Body of pancreas (tissue), 4 donors: ENCODE measurements at regions not wholly inside any gene's neighbourhood (a gene's known extent, or its start where the extent isn't known, plus 50 kb on each side); places are given as distances from the start of the nearest gene placed in this dataset.

Experiments used
- CTCF ChIP-seq, 7 experiments: fragments of 450-650 bp in 4 of 7; fragments of 200-600 bp in 3 of 7; sonication (generic) in 3 of 7; IDR thresholded peaks; one replicate each; pipeline ENCODE4 v1.5.1; 2016 to 2019; ENCODE audit warnings: antibody characterized with exemption in 7 of 7
- POLR2A ChIP-seq, 3 donors: fragments of 450-650 bp; IDR thresholded peaks; one replicate each; pipeline ENCODE4 v1.6.1; 2016; ENCODE audit warnings: antibody characterized with exemption in 3 of 3, mild to moderate bottlenecking in 2 of 3

DNA sequence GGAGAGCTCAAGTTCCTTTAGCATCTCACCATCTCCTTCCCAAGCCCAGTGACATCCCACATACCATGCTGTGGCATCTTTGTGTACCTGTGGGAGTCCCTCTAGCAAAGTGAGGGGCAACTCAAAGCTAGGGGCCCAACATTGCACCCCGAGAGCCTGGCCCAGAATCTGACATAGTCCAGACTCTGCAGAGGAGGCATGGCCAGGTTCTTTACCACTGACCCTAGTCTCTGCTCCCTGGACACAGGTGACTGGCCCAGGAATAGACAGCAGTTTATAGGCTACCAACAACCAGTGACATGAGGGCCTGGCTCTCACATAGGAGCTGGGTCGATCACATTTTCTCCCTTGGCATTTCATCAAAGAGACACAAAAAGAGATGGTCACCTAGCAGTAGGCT is 444.0 kb upstream of the ZMIZ1 start:
- TF ChIP-seq CTCF (IDR thresholded peaks at IDR 0.05): no peak
- no peak for TF ChIP-seq POLR2A (IDR thresholded peaks at IDR 0.05)
